NK-92 treated with Interleukin-12 subunit alpha and Interleukin-12 subunit beta, amount 100 ng/mL, for 24 hours (cell line): ENCODE measurements at regions not wholly inside any gene's neighbourhood (a gene's known extent, or its start where the extent isn't known, plus 50 kb on each side); places are given as distances from the start of the nearest gene placed in this dataset.
"Not testable (repeated sequence)": the region's sequence is repeated elsewhere in the genome, so short reads cannot be mapped to it uniquely, and the experiment has no call there.

Experiments used
- DNase-seq: peaks from one replicate; lab custom pipeline; 2025; lab: John Stamatoyannopoulos, UW

DNA sequence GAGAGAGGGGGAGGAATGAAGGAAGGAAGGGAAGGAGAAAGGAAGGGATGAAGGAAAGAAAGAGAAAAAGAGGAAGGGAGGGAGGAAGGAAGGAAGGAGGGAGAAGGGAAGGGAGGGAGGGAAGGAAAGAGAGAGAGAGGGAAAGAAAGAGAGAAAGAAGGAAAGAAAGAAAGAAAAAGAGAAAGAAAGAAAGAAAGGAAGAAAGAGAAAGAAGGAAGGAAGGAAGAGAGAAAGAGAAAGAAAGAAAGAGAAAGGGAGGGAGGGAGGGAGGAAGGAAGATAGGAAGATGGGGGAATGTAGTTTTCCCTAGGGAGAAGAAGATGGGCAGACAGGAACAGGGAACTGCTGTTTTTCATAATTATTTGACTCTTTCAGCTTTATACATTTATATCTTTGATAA is 115.1 kb upstream of the CXADR start:
- DNase-seq = no peak

DNA sequence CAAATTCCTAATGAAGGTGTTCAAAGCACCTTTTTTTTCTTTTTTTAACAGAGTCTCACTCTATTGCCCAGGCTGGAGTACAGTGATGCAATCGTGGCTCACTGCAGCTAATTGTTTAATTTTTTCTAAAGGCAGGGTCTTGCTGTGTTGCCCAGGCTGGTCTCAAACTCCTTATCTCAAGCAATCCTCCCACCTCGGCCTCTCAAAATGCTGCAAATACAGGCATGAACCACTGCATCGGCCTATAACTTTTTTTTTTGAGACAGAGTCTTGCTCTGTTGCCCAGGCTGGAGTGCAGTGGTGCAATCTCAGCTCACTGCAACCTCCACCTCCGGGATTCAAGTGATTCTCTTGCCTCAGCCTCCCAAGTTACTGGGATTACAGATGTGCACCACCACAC is 113.9 kb upstream of the CXADR start:
- DNase-seq = not testable (repeated sequence)

DNA sequence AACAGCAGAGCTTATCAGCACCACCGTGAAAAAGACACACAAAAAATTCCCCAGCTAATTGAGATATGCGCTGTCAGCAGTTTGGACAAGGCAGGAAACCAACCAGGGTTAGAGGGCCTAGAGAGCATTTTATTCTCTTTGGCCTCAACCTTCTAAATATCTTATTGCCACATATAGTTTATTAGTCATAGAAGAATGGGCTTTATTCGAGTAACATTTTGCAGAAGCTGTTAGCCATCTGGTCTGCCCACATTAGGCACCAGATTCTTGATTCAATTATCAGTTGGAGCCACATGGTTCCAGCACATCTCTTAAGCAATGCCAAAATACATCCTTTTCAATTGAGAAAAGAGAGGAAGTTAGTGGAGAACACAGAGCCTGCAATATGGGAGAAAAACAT is 109.9 kb upstream of the CXADR start:
- DNase-seq = no peak

DNA sequence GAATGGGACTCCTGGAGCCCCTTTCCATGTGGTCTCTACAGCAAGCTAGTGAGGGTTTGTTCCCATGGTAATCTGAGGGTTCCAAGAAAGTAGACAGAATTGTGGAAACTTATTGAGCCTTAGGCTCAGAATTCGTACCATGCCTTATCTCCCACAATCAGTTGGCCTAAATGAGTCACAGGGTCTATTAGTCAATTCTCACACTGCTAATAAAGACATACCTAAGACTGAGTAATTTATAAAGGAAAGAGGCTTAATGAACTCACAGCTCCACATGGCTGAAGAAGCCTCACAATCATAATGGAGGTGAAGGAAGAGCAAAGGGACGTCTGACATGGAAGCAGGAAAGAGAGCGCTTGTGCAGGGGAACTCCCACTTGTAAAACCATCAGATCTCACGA is 106.6 kb upstream of the CXADR start:
- no peak for DNase-seq

GRCh38 chr21:17414766-17415165 is 98.1 kb upstream of the CXADR start:
- no peak for DNase-seq

DNA sequence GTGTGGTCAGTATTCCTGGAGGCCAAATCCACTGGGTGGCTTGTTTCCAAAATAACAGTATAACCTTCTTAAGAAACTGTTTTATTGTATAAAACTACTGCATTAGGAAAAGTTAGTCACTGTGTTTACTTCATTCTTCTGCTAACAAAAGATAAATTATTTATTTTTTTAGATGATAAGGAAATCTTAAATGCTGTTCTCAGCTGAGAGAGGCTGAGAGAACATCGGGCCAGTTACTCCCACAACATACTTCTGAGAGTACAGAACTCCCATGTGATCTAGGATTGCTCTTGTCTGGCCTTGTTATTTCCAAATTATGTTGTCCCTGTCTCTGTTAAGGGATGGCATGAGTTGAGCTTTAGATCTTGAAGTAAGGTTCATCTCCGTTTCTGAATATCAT is 96.7 kb upstream of the CXADR start:
- DNase-seq = no peak

DNA sequence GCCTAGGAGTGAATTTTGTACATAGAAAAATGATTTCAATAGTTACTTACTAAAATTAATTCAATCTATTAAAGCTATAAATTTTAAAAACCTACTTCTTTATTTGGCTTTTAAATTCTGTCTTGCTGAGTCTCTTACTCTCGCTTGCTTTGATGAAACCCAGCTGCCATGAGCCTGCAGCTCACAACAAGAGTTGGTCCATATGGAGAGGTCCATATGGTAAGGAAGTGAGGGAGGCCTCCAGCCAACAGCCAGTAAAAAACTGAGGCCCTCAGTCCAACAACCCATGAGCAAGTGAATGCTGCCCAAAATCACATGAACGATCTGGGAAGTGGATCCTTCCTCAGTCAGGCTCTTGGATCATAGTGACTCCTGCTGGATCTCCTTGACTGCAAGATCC is 89.9 kb upstream of the CXADR start:
- no peak for DNase-seq

- DNase-seq = no peak
Measured at GRCh38 chr21:17427157-17427556, 85.7 kb upstream of the CXADR start.

DNA sequence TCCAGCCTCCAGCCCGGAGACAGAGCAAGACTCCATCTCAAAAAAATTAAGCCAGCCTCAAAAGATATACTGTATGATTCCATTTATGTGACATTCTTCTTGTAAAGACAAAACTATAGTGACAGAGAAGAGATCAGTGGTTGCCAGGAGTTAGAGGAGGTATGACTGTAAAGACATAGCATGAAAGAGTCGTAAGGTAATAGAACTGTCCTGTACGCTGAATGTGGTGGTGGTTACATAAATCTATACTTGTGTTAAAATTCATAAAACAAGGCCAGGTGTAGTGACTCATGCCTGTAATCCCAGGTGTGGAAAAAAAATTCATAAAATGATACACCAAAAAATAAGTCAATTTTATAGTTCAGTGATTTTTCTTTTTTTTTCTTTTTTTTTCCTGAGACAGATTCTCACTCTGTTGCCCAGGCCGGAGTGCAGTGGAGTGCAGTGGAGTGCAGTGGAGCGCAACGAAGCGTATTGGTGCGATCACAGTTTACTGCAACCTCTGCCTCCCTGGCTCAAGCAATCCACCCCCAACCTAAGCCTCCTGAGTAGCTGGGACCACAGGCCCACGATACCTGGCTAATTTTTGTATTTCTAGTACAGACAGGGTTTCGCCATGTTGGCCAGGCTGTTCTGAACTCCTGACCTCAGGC is 84.9 kb upstream of the CXADR start:
- no peak for DNase-seq

DNA sequence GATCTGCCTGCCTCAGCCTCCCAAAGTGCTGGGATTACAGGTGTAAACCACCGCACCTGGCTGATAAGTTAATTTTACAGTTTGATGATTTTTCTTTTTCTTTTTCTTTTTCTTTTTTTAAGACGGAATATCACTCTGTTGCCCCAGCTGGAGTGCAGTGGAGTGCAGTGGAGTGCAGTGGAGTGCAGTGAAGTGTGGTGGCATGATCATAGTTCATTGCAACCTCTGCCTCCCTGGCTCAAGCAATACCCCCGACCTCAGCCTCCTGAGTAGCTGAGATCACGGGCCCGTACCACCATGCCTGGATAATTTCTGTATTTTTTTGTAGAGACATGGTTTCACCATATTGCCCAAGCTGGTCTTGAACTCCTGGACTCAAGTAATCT is 84.4 kb upstream of the CXADR start:
- DNase-seq = no peak

GRCh38 chr21:17428980-17429379 is 83.9 kb upstream of the CXADR start:
- DNase-seq = no peak

DNA sequence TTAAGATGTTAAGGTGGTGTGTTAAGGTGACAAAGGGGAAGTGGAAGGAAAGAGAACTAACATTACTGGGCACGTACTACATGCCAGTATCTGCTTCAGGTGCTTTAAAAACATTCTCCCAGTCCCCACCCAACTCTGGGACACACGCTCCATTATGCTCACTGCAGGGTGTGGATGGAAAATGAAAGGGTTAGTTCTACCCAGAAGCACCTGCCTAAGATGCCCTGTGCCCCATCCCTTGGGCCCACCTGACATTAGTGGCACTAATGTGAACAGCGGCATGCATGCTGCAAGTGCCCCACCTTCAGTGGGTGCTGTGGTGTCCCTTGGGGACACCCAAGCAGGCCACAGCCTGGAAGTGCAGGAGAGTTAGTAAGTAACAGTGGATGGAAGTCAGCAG is 82.9 kb upstream of the CXADR start:
- no peak for DNase-seq

- DNase-seq = no peak
Measured at GRCh38 chr21:17432732-17433057, 80.1 kb upstream of the CXADR start.

- no peak for DNase-seq
Measured at GRCh38 chr21:17433730-17434129, 79.1 kb upstream of the CXADR start.

DNA sequence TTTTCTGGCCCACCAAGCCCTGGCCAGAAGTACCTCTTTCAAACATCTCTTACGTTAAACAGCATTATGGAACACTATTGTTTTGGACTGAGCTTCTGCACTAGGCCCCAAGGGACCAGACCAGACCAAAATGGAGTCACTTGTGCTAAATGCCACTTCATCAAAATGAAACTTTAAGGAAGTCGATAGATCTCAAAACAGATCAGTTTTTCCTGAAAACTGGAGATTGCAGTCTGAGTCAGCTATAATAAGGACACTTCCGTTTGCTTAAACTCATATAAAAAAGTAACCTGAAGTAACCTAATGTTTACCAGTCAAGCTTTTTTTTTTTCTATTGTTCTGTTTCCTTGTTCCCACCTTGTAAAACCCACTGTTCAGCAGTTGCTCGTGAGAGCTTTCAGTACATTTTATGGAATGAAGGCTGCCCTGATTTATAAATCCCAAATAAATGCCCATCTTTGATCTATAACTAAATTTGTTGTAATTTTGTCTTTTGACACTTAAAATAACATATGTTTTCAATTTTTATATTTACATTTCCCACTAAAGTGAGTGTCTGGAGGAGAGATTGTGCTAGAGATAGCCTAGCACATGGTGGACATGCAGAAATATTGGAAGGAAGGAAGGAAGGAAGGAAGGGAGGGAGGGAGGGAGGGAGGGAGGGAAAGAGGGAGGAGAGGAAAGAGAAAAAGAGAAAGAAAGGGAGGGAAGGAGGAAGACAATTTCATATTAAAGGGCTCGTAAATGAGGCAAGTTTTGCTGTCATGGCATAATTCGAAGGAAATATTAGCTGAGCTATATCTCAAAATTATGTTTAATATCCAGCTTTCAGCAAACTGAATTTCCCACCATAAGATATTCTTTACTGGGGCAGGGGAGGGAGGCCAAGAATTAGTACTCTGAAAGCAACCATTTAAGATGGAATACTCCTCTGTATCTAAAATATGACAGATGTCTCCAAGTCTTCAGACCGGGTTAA is 77.0 kb upstream of the CXADR start:
- DNase-seq = no peak

DNA sequence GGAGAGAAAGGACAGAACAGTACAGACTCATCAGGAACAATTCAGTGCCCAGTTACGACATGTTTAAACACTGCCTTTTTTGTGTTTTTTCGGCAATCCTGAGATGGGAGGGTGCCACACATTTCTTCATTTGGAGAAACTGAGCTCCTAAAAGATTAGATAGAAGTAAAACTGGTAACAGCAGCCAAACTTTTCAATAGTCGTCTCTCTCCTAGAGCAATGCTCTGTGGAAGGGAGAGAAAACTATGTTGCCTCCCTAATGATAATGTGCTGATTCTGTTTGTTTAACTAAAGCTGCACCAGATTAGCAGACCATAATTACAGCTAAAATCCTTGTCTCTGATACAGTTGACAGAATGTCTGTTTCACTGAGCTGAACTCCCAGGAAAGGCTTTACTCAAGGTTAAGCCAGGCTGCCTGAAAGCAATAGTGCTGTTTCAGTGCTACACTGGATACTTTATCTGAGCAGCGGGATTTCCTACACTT is 76.2 kb upstream of the CXADR start:
- DNase-seq = no peak

DNA sequence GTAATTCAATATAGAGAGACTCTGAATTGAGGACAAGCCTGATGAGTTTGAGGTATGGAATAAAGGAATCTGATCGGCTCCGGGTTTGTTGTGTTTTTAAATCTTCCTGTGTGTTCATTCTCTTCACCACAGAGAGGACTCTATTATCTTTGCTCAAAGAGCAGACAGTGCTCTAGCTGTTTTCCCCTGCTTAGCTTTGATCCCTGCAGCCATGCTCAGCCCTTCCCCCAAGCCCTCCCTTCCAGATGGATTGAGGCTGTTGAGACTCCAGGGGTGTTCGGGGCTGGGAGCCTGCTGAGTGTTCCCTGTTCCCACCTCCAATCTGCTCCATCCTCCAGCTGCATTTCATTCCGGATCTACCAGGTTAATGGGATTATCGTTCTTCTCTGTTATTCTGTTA is 74.2 kb upstream of the CXADR start:
- DNase-seq = no peak

GRCh38 chr21:17440969-17441368 is 71.9 kb upstream of the CXADR start:
- DNase-seq = no peak

GRCh38 chr21:17441370-17441769 is 71.5 kb upstream of the CXADR start:
- no peak for DNase-seq

DNA sequence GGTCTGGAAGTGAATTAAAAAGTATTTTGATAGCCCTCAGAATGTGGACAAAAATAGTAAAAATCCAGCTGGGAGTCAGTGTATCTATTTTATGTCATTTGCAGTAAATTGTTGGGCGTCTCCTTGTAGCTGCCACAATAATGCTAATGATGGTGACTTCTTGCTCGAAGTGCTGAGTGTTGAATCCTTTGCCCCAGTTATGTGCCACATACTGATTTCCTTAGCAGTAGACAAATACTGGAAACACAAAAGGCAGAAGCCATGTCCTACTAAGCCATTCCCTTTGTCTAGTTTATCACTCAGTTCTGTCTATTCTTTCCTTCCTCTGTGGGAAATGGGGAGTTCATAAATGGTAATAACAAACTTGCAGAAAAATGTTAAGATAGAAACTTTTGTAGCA is 70.7 kb upstream of the CXADR start:
- no peak for DNase-seq

GRCh38 chr21:17444828-17445227 is 68.0 kb upstream of the CXADR start:
- no peak for DNase-seq

DNA sequence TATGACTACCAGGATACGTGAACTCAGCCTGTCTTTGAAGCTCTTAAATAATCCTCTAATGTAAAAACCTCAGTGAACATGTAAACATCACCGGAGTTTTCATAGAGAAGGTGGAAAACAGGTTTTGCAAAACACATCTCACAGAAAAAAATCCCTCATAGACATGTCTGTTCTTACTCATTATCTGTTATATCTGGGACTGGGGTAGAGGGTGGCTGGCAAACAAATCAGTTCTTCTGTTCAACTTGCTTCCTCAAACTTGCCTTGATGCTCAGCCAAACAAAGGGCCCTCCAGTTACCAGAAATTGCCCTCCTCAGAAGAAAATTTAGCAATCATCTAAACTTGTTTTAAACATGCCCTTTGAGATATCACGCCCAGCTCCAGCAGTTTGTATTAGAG is 66.1 kb upstream of the CXADR start:
- DNase-seq = no peak

DNA sequence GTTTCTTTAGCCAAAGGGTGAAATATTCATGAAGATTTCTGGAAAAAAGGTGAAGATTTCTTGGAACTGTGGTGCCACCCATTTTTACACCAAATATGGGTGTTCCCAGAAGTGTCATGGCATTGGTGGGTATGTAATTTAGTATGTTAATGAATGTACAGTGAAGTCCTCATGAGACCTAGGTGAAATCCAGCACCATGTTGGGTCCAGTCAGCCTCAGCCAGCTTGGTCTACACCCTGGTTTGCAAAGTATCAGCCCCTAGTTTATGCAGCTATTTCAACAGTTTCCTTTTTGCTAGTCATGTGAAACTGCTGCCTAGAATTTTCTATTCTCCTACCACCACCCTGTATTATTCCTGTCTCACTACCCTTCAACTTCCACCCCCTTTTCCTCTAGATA is 63.1 kb upstream of the CXADR start:
- DNase-seq = no peak
